H1 (cell line): ENCODE measurements at regions not wholly inside any gene's neighbourhood (a gene's known extent, or its start where the extent isn't known, plus 50 kb on each side); places are given as distances from the start of the nearest gene placed in this dataset.

ENCODE experiments used
- CHD1 ChIP-seq: IDR thresholded peaks from 2 replicates; pipeline ENCODE4 v1.6.1; 2012; ENCODE audit warnings: low read depth, low read length, improper control_type of control experiment
- EZH2 ChIP-seq: fragments of 200-600 bp; sonication (generic); IDR thresholded peaks from 2 replicates; pipeline ENCODE4 v1.7.1; 2012; ENCODE audit warnings: low read depth, mild to moderate bottlenecking, moderate library complexity, low read length, inconsistent platforms; ENCODE audit not compliant: severe bottlenecking
- JUN ChIP-seq: IDR thresholded peaks from 2 replicates; pipeline ENCODE4 v1.6.1; 2011; ENCODE audit warnings: low read depth, mild to moderate bottlenecking, improper control_type of control experiment, low read length
- POLR2AphosphoS5 ChIP-seq: IDR thresholded peaks from 2 replicates; pipeline ENCODE4 v1.6.1; 2011; ENCODE audit warnings: low read depth, low read length
- SP1 ChIP-seq: IDR thresholded peaks from 2 replicates; pipeline ENCODE4 v1.6.1; 2011; ENCODE audit warnings: low read depth, low read length
- TF ChIP-seq, protein P1 (sequence below): fragments of 300-600 bp; sonication (generic); IDR thresholded peaks from 2 replicates; pipeline ENCODE4 v1.7.1; 2012; ENCODE audit warnings: low read length, moderate library complexity, mild to moderate bottlenecking, inconsistent platforms; ENCODE audit not compliant: insufficient replicate concordance
- TF ChIP-seq, protein P2 (sequence below), 3 experiments: IDR thresholded peaks; 1 replicate in 2 of 3; 2 replicates in 1 of 3; pipeline versions ENCODE4 v1.5.1 to v1.6.1; 2011; ENCODE audit warnings: low read length in 3 of 3, mild to moderate bottlenecking in 3 of 3, inconsistent platforms in 2 of 3, low read depth in 1 of 3, moderate library complexity in 1 of 3; ENCODE audit not compliant: insufficient read depth in 1 of 3; ENCODE audit errors: control extremely low read depth in 1 of 3

DNA sequence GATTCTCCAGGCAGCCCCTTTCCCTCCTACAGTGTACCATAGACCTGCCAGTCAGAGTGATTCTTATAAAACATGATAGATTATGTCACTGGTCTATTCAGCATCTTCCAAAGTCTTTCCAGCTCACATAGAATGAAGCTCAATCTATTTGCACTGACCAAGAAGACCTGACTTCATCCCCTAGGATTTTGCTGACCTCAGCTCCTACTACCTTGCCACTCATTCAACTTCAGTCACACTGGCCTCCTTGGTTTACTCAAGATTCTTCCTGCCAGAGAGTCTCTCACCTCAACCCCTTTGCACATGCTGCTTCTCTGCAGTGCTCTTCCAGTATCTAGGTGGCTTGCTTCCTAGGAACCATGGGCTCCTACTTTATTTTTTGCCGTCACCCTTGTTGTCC is 392.9 kb downstream of the PID1 start:
- TF ChIP-seq, protein P1, sequence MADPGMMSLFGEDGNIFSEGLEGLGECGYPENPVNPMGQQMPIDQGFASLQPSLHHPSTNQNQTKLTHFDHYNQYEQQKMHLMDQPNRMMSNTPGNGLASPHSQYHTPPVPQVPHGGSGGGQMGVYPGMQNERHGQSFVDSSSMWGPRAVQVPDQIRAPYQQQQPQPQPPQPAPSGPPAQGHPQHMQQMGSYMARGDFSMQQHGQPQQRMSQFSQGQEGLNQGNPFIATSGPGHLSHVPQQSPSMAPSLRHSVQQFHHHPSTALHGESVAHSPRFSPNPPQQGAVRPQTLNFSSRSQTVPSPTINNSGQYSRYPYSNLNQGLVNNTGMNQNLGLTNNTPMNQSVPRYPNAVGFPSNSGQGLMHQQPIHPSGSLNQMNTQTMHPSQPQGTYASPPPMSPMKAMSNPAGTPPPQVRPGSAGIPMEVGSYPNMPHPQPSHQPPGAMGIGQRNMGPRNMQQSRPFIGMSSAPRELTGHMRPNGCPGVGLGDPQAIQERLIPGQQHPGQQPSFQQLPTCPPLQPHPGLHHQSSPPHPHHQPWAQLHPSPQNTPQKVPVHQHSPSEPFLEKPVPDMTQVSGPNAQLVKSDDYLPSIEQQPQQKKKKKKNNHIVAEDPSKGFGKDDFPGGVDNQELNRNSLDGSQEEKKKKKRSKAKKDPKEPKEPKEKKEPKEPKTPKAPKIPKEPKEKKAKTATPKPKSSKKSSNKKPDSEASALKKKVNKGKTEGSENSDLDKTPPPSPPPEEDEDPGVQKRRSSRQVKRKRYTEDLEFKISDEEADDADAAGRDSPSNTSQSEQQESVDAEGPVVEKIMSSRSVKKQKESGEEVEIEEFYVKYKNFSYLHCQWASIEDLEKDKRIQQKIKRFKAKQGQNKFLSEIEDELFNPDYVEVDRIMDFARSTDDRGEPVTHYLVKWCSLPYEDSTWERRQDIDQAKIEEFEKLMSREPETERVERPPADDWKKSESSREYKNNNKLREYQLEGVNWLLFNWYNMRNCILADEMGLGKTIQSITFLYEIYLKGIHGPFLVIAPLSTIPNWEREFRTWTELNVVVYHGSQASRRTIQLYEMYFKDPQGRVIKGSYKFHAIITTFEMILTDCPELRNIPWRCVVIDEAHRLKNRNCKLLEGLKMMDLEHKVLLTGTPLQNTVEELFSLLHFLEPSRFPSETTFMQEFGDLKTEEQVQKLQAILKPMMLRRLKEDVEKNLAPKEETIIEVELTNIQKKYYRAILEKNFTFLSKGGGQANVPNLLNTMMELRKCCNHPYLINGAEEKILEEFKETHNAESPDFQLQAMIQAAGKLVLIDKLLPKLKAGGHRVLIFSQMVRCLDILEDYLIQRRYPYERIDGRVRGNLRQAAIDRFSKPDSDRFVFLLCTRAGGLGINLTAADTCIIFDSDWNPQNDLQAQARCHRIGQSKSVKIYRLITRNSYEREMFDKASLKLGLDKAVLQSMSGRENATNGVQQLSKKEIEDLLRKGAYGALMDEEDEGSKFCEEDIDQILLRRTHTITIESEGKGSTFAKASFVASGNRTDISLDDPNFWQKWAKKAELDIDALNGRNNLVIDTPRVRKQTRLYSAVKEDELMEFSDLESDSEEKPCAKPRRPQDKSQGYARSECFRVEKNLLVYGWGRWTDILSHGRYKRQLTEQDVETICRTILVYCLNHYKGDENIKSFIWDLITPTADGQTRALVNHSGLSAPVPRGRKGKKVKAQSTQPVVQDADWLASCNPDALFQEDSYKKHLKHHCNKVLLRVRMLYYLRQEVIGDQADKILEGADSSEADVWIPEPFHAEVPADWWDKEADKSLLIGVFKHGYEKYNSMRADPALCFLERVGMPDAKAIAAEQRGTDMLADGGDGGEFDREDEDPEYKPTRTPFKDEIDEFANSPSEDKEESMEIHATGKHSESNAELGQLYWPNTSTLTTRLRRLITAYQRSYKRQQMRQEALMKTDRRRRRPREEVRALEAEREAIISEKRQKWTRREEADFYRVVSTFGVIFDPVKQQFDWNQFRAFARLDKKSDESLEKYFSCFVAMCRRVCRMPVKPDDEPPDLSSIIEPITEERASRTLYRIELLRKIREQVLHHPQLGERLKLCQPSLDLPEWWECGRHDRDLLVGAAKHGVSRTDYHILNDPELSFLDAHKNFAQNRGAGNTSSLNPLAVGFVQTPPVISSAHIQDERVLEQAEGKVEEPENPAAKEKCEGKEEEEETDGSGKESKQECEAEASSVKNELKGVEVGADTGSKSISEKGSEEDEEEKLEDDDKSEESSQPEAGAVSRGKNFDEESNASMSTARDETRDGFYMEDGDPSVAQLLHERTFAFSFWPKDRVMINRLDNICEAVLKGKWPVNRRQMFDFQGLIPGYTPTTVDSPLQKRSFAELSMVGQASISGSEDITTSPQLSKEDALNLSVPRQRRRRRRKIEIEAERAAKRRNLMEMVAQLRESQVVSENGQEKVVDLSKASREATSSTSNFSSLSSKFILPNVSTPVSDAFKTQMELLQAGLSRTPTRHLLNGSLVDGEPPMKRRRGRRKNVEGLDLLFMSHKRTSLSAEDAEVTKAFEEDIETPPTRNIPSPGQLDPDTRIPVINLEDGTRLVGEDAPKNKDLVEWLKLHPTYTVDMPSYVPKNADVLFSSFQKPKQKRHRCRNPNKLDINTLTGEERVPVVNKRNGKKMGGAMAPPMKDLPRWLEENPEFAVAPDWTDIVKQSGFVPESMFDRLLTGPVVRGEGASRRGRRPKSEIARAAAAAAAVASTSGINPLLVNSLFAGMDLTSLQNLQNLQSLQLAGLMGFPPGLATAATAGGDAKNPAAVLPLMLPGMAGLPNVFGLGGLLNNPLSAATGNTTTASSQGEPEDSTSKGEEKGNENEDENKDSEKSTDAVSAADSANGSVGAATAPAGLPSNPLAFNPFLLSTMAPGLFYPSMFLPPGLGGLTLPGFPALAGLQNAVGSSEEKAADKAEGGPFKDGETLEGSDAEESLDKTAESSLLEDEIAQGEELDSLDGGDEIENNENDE = no peak
- TF ChIP-seq JUN = no peak
- no peak for TF ChIP-seq POLR2AphosphoS5
- TF ChIP-seq, protein P2, sequence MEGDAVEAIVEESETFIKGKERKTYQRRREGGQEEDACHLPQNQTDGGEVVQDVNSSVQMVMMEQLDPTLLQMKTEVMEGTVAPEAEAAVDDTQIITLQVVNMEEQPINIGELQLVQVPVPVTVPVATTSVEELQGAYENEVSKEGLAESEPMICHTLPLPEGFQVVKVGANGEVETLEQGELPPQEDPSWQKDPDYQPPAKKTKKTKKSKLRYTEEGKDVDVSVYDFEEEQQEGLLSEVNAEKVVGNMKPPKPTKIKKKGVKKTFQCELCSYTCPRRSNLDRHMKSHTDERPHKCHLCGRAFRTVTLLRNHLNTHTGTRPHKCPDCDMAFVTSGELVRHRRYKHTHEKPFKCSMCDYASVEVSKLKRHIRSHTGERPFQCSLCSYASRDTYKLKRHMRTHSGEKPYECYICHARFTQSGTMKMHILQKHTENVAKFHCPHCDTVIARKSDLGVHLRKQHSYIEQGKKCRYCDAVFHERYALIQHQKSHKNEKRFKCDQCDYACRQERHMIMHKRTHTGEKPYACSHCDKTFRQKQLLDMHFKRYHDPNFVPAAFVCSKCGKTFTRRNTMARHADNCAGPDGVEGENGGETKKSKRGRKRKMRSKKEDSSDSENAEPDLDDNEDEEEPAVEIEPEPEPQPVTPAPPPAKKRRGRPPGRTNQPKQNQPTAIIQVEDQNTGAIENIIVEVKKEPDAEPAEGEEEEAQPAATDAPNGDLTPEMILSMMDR (IDR thresholded peaks at IDR 0.05; ENCODE audit: control extremely low read depth in 1 of 3, insufficient read depth in 1 of 3, low read depth in 1 of 3, low read length in 3 of 3) = no peak
- TF ChIP-seq CHD1 = no peak
- TF ChIP-seq EZH2 = no peak
- TF ChIP-seq SP1 = no peak
